Ishikawa (cell line): ENCODE measurements at regions not wholly inside any gene's neighbourhood (a gene's known extent, or its start where the extent isn't known, plus 50 kb on each side); places are given as distances from the start of the nearest gene placed in this dataset.

Experiments
- CREB1 ChIP-seq: IDR thresholded peaks from 2 replicates; pipeline ENCODE4 v1.6.1; 2012; ENCODE audit warnings: low read depth
- TAF1 ChIP-seq: IDR thresholded peaks from 2 replicates; pipeline ENCODE4 v1.6.1; 2012; ENCODE audit warnings: low read depth, mild to moderate bottlenecking

GRCh38 chr20:59434960-59435359 is 134.5 kb downstream of the EDN3 start:
- TF ChIP-seq CREB1, result no peak
- TF ChIP-seq TAF1, result no peak
